Brain microvascular endothelial cell (primary cell): ENCODE measurements at regions not wholly inside any gene's neighbourhood (a gene's known extent, or its start where the extent isn't known, plus 50 kb on each side); places are given as distances from the start of the nearest gene placed in this dataset.

Source experiments
- DNase-seq: peaks from one replicate; pipeline ENCODE4 v3.0.0-alpha.2; 2020
- H3K27ac ChIP-seq: fragments of 250-450 bp; sonication (Bioruptor Pico); 2 replicates; pipeline ENCODE4 v1.5.1; 2020; ENCODE audit warnings: mild to moderate bottlenecking, moderate library complexity
- H3K27me3 ChIP-seq: fragments of 250-450 bp; sonication (Bioruptor Pico); replicated peaks from 2 replicates; pipeline ENCODE4 v1.5.1; 2020; ENCODE audit warnings: mild to moderate bottlenecking
- H3K36me3 ChIP-seq: fragments of 250-450 bp; sonication (Bioruptor Pico); replicated peaks from 2 replicates; pipeline ENCODE4 v1.5.1; 2020; ENCODE audit warnings: mild to moderate bottlenecking
- H3K4me3 ChIP-seq: 2 replicates; pipeline ENCODE4 v1.5.1; 2011; ENCODE audit warnings: low read depth, mild to moderate bottlenecking, control low read depth, low read length, moderate library complexity
- CTCF ChIP-seq: IDR thresholded peaks from 2 replicates; pipeline ENCODE4 v1.5.1; 2011; ENCODE audit warnings: low read depth, mild to moderate bottlenecking, moderate library complexity, low read length, control low read depth, inconsistent platforms; ENCODE audit errors: missing control alignments
- in situ Hi-C: cut with HindIII; loops from 2 replicates; pipeline ENCODE4 v1.10.0; 2017; ENCODE audit warnings: low sequenced_read_pairs, low pct_ligation_motif_present

GRCh38 chr2:15775753-15776628, 164.4 kb upstream of the MYCN start:
- Histone ChIP-seq H3K27me3 (no peaks in the 10 kb centered on the region), H3K36me3 (no peaks in the 10 kb centered on the region), H3K27ac (no peak overlapping the region), H3K4me3 (no peak overlapping the region)
- DNase-seq, result no peak
- in situ Hi-C loops, result no loop called here
- TF ChIP-seq CTCF, result no peak

- H3K36me3 ChIP-seq, result no peaks in the 10 kb centered on the region
- in situ Hi-C loops, result no loop called here
- no peaks in the 10 kb centered on the region for H3K27me3 ChIP-seq
- DNase-seq, result no peak
- TF ChIP-seq CTCF, result no peak
- no peak overlapping the region for H3K4me3 ChIP-seq
- no peak overlapping the region for H3K27ac ChIP-seq
Measured at GRCh38 chr2:15776629-15776919, 163.8 kb upstream of the MYCN start.

GRCh38 chr2:15776992-15777702, 163.2 kb upstream of the MYCN start:
- H3K27me3 ChIP-seq, result no peaks in the 10 kb centered on the region
- no peak overlapping the region for H3K4me3 ChIP-seq
- in situ Hi-C loops, result no loop called here
- TF ChIP-seq CTCF, result no peak
- no peak for DNase-seq
- no peaks in the 10 kb centered on the region for H3K36me3 ChIP-seq
- no peak overlapping the region for H3K27ac ChIP-seq

- Histone ChIP-seq H3K27me3 (no peaks in the 10 kb centered on the region), H3K4me3 (no peak overlapping the region), H3K36me3 (no peaks in the 10 kb centered on the region), H3K27ac (no peak overlapping the region)
- no peak for TF ChIP-seq CTCF
- in situ Hi-C loops, result no loop called here
- no peak for DNase-seq
Measured at GRCh38 chr2:15777795-15778371, 162.5 kb upstream of the MYCN start.

- Histone ChIP-seq H3K36me3 (no peaks in the 10 kb centered on the region), H3K27me3 (no peaks in the 10 kb centered on the region), H3K4me3 (no peak overlapping the region), H3K27ac (no peak overlapping the region)
- TF ChIP-seq CTCF, result no peak
- DNase-seq, result no peak
- in situ Hi-C loops, result no loop called here
Measured at GRCh38 chr2:15778529-15779219, 161.7 kb upstream of the MYCN start.
